Thoracic aorta (tissue), 2 donors: ENCODE measurements at regions not wholly inside any gene's neighbourhood (a gene's known extent, or its start where the extent isn't known, plus 50 kb on each side); places are given as distances from the start of the nearest gene placed in this dataset.

Experiments used
- ATAC-seq: fragments of 150-250 bp; one replicate; pipeline ENCODE4 v1.8.0; 2017; ENCODE audit warnings: low read depth; ENCODE audit not compliant: insufficient number of reproducible peaks, low FRiP score
- DNase-seq: peaks from one replicate; pipeline ENCODE4 v3.0.0-alpha.2; 2020; ENCODE audit warnings: low spot score
- H3K27ac ChIP-seq, 2 donors: fragments of 200-600 bp; sonication (generic); 1 replicate in 1 of 2; 2 replicates in 1 of 2; pipeline ENCODE4 v1.5.1; 2016; ENCODE audit warnings: mild to moderate bottlenecking in 2 of 2, moderate library complexity in 2 of 2
- H3K27me3 ChIP-seq: fragments of 200-600 bp; sonication (generic); replicated peaks from 2 replicates; pipeline ENCODE4 v1.6.0; 2016; ENCODE audit warnings: mild to moderate bottlenecking; ENCODE audit not compliant: insufficient read depth
- H3K36me3 ChIP-seq: fragments of 200-600 bp; sonication (generic); one replicate; pipeline ENCODE4 v1.5.1; 2016
- H3K4me1 ChIP-seq, 2 donors: fragments of 200-600 bp; sonication (generic); 1 replicate in 1 of 2; 2 replicates in 1 of 2; pipeline versions ENCODE4 v1.5.1 to v1.6.0; 2016; ENCODE audit warnings: low read depth in 2 of 2, mild to moderate bottlenecking in 1 of 2; ENCODE audit not compliant: control insufficient read depth in 1 of 2
- H3K4me3 ChIP-seq: fragments of 200-600 bp; sonication (generic); 2 replicates; pipeline ENCODE4 v1.5.1; 2016; ENCODE audit warnings: mild to moderate bottlenecking
- H3K9me3 ChIP-seq: fragments of 200-600 bp; sonication (generic); 2 replicates; pipeline ENCODE4 v1.5.1; 2016
- CTCF ChIP-seq: fragments of 200-600 bp; sonication (generic); IDR thresholded peaks from one replicate; pipeline ENCODE4 v1.5.1; 2019; ENCODE audit warnings: antibody characterized with exemption

GRCh38 chr20:60491051-60491581, 532.9 kb downstream of the CDH26 start:
- no peak for DNase-seq
- H3K9me3 ChIP-seq = no peaks in the 10 kb centered on the region

GRCh38 chr20:60494476-60494875, 536.3 kb downstream of the CDH26 start:
- no peaks in the 10 kb centered on the region for H3K36me3 ChIP-seq
- no peak for ATAC-seq
- H3K9me3 ChIP-seq = no peaks in the 10 kb centered on the region
- H3K27ac ChIP-seq = no peak overlapping the region
- H3K4me3 ChIP-seq = no peak overlapping the region
- no peaks in the 10 kb centered on the region for H3K4me1 ChIP-seq
- no peak for TF ChIP-seq CTCF
- DNase-seq = no peak
- no peaks in the 10 kb centered on the region for H3K27me3 ChIP-seq

More at GRCh38 chr20:60491051-60491581, 532.9 kb downstream of the CDH26 start:
- H3K4me3 ChIP-seq = no peak overlapping the region
- ATAC-seq = no peak
- H3K4me1 ChIP-seq = no peaks in the 10 kb centered on the region
- no peak overlapping the region for H3K27ac ChIP-seq
- H3K36me3 ChIP-seq = no peaks in the 10 kb centered on the region
- no peaks in the 10 kb centered on the region for H3K27me3 ChIP-seq
- no peak for TF ChIP-seq CTCF

GRCh38 chr20:60497298-60498035, 539.2 kb downstream of the CDH26 start:
- Histone ChIP-seq H3K4me3 (no peak overlapping the region), H3K27me3 (no peaks in the 10 kb centered on the region), H3K9me3 (no peaks in the 10 kb centered on the region), H3K36me3 (no peaks in the 10 kb centered on the region), H3K27ac (no peak overlapping the region), H3K4me1 (no peaks in the 10 kb centered on the region)
- DNase-seq (no peak), ATAC-seq (no peak)
- no peak for TF ChIP-seq CTCF

- no peak for ATAC-seq
- no peak for DNase-seq
- TF ChIP-seq CTCF = no peak
These were observed 541.9 kb downstream of the CDH26 start for GRCh38 chr20:60500038-60500701.

DNA sequence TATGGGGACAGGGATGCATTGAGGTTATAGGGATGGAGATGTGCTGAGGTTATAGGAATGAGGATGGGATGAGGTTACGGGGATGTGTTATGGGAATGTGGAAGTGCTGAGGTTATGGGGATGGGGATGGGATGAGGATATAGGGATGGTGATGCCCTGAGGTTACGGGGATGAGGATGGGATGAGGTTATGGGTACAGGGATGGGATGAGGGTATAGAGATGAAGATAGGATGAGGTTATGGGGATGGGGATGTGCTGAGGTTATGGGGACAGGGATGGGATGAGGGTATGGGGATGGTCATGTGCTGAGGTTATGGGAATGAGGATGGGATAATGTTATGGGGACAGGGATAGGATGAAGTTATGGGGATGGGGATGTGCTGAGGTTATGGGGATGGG, 542.8 kb downstream of the CDH26 start:
- ATAC-seq (no peak), DNase-seq (no peak)
- TF ChIP-seq CTCF = no peak

More at GRCh38 chr20:60500038-60500701, 541.9 kb downstream of the CDH26 start:
- no peaks in the 10 kb centered on the region for H3K27me3 ChIP-seq
- H3K4me3 ChIP-seq = no peak overlapping the region
- H3K4me1 ChIP-seq = no peaks in the 10 kb centered on the region
- no peak overlapping the region for H3K27ac ChIP-seq
- no peaks in the 10 kb centered on the region for H3K9me3 ChIP-seq
- no peaks in the 10 kb centered on the region for H3K36me3 ChIP-seq

More for the DNA sequence above, 542.8 kb downstream of the CDH26 start:
- no peaks in the 10 kb centered on the region for H3K27me3 ChIP-seq
- H3K9me3 ChIP-seq = no peaks in the 10 kb centered on the region
- H3K27ac ChIP-seq = no peak overlapping the region
- H3K4me1 ChIP-seq = no peaks in the 10 kb centered on the region
- H3K4me3 ChIP-seq = no peak overlapping the region
- no peaks in the 10 kb centered on the region for H3K36me3 ChIP-seq
